ENCODE measurements at regions not wholly inside any gene's neighbourhood (a gene's known extent, or its start where the extent isn't known, plus 50 kb on each side); places are given as distances from the start of the nearest gene placed in this dataset.

- no peaks in the 10 kb centered on the region for H3K36me3 ChIP-seq
- H3K27ac ChIP-seq = no peak overlapping the region
- H3K9me3 ChIP-seq = no peaks in the 10 kb centered on the region
- no peaks in the 10 kb centered on the region for H3K4me1 ChIP-seq
- intact Hi-C loops (cut with DNase I) = no loop called here
- no peak for DNase-seq (ENCODE audit: extremely low spot score in 2 of 2)
- H3K27me3 ChIP-seq = no peaks in the 10 kb centered on the region
- TF ChIP-seq CTCF (IDR thresholded peaks at IDR 0.05) (no peak), POLR2AphosphoS5 (IDR thresholded peaks at IDR 0.05; ENCODE audit: insufficient read depth in 1 of 2, low read depth in 1 of 2) (no peak)
- no peak overlapping the region for H3K4me3 ChIP-seq
Observed at GRCh38 chr3:20462723-20463122, 276.7 kb upstream of the SGO1 start.

GRCh38 chr3:20462226-20462625, 276.2 kb upstream of the SGO1 start:
- TF ChIP-seq CTCF (IDR thresholded peaks at IDR 0.05) (no peak), POLR2AphosphoS5 (IDR thresholded peaks at IDR 0.05; ENCODE audit: insufficient read depth in 1 of 2, low read depth in 1 of 2) (no peak), POLR2A (IDR thresholded peaks at IDR 0.05) (no peak)
- H3K27me3 ChIP-seq = no peaks in the 10 kb centered on the region
- no peaks in the 10 kb centered on the region for H3K4me1 ChIP-seq
- H3K36me3 ChIP-seq = no peaks in the 10 kb centered on the region
- no peak for DNase-seq (ENCODE audit: extremely low spot score in 2 of 2)
- H3K4me3 ChIP-seq = no peak overlapping the region
- no peaks in the 10 kb centered on the region for H3K9me3 ChIP-seq
- H3K27ac ChIP-seq = no peak overlapping the region
- intact Hi-C loops (cut with DNase I) = no loop called here

- intact Hi-C loops (cut with DNase I) = no loop called here
- H3K4me3 ChIP-seq = no peak overlapping the region
- no peaks in the 10 kb centered on the region for H3K4me1 ChIP-seq
- TF ChIP-seq CTCF (IDR thresholded peaks at IDR 0.05) (no peak), POLR2AphosphoS5 (IDR thresholded peaks at IDR 0.05; ENCODE audit: insufficient read depth in 1 of 2, low read depth in 1 of 2) (no peak), POLR2A (IDR thresholded peaks at IDR 0.05) (no peak)
- H3K27me3 ChIP-seq = no peaks in the 10 kb centered on the region
- no peaks in the 10 kb centered on the region for H3K36me3 ChIP-seq
- H3K9me3 ChIP-seq = no peaks in the 10 kb centered on the region
- DNase-seq (ENCODE audit: extremely low spot score in 2 of 2) = no peak
- H3K27ac ChIP-seq = no peak overlapping the region
Observed at GRCh38 chr3:20458994-20459716, 273.1 kb upstream of the SGO1 start.

- Histone ChIP-seq H3K36me3 (no peaks in the 10 kb centered on the region), H3K4me1 (no peaks in the 10 kb centered on the region), H3K4me3 (no peak overlapping the region), H3K9me3 (no peaks in the 10 kb centered on the region), H3K27me3 (no peaks in the 10 kb centered on the region), H3K27ac (no peak overlapping the region)
- no peak for DNase-seq (ENCODE audit: extremely low spot score in 2 of 2)
- intact Hi-C loops (cut with DNase I) = no loop called here
- no peak for TF ChIP-seq CTCF (IDR thresholded peaks at IDR 0.05)
- TF ChIP-seq POLR2AphosphoS5 (IDR thresholded peaks at IDR 0.05; ENCODE audit: insufficient read depth in 1 of 2, low read depth in 1 of 2) = no peak
- TF ChIP-seq POLR2A (IDR thresholded peaks at IDR 0.05) = no peak
Observed at GRCh38 chr3:20456511-20456910, 270.5 kb upstream of the SGO1 start.

GRCh38 chr3:20451170-20451569, 265.2 kb upstream of the SGO1 start:
- DNase-seq (ENCODE audit: extremely low spot score in 2 of 2) = no peak

More at GRCh38 chr3:20451170-20451569, 265.2 kb upstream of the SGO1 start:
- Histone ChIP-seq H3K36me3 (no peaks in the 10 kb centered on the region), H3K4me1 (no peaks in the 10 kb centered on the region), H3K9me3 (no peaks in the 10 kb centered on the region), H3K27ac (no peak overlapping the region), H3K27me3 (no peaks in the 10 kb centered on the region), H3K4me3 (no peak overlapping the region)
- intact Hi-C loops (cut with DNase I) = no loop called here
- TF ChIP-seq POLR2AphosphoS5 (IDR thresholded peaks at IDR 0.05; ENCODE audit: insufficient read depth in 1 of 2, low read depth in 1 of 2) = no peak

All from vagina (tissue), 2 donors.